ENCODE measurements at regions not wholly inside any gene's neighbourhood (a gene's known extent, or its start where the extent isn't known, plus 50 kb on each side); places are given as distances from the start of the nearest gene placed in this dataset.

DNA sequence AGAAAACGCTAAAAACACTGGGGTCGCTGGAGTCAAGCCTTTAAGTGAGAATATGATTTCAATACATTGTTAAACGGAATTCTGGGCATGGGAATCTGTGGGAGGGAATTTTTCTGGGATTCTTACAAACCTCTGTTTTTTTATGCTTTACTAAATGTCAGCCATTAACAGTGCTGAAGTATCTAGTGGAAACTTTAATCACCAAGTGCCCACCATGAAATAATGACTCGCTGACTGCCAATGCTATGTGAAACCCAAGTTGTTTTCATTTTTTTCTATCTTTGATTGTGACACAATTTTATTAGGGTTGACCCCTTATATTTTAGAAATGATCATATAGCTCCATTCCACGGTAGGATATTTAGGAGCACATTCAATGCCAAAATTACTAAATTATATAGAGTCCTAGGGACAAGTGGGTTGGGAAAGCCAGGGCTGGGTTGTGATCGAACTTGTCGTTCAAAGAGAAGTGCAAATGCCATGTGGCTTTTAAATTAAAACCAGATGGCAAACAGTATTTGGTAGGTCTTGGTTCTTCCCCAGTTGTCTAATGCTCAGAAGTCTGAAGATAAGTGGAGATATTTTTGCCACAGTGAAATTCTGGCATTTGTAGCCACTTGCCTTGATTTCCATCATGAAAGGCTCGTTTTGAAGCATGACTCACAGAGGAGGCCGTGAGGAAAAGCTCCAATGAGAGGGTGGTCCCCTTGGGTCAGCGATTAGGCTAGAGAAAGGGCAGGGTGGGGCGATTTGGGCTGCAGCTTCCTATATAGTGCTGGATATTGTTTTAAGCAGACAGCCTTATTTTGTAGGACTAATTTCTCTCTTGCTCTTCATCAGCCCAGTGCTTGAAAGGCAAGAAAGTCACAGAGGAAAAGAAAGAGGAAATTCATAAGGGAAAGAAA, 254.4 kb upstream of the JAG1 start:
- TF ChIP-seq, protein P1, sequence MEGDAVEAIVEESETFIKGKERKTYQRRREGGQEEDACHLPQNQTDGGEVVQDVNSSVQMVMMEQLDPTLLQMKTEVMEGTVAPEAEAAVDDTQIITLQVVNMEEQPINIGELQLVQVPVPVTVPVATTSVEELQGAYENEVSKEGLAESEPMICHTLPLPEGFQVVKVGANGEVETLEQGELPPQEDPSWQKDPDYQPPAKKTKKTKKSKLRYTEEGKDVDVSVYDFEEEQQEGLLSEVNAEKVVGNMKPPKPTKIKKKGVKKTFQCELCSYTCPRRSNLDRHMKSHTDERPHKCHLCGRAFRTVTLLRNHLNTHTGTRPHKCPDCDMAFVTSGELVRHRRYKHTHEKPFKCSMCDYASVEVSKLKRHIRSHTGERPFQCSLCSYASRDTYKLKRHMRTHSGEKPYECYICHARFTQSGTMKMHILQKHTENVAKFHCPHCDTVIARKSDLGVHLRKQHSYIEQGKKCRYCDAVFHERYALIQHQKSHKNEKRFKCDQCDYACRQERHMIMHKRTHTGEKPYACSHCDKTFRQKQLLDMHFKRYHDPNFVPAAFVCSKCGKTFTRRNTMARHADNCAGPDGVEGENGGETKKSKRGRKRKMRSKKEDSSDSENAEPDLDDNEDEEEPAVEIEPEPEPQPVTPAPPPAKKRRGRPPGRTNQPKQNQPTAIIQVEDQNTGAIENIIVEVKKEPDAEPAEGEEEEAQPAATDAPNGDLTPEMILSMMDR (IDR thresholded peaks at IDR 0.05; ENCODE audit: low read length, missing control alignments) = no peak
- DNase-seq (ENCODE audit: low read depth) = no peak
- no peak overlapping the region for H3K4me3 ChIP-seq (replicated peaks; ENCODE audit: low read depth, low read length)

DNA sequence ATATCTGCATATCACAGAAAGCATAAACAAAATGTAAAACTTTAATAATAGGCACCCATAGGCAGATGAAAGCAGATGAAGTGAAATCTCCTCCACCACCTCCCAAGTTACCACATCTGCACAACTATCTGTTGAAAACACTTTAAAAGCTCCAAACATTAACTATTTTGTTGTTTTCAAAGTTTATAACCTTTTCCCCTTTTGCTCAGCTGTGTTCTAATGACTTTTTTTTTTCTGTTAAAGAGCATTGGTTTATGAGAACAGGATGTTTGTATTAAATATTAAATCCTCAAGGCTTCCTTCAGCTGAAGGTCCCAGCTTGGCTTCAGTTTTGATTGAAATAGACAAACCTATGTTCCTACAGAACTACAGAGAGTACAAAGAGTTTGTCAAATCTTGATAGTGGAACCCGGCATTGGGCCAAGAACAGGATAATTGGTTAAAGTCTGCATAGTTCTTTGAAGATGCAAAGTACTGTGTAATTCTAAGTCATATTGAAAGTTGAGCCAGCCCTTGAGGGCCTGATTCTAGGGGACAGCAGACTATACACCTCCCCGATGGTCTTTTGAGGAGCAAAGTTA, 255.1 kb upstream of the JAG1 start:
- no peak for DNase-seq (ENCODE audit: low read depth)
- TF ChIP-seq, protein P1 (IDR thresholded peaks at IDR 0.05; ENCODE audit: low read length, missing control alignments) = no peak
- H3K4me3 ChIP-seq (replicated peaks; ENCODE audit: low read depth, low read length) = no peak overlapping the region

DNA sequence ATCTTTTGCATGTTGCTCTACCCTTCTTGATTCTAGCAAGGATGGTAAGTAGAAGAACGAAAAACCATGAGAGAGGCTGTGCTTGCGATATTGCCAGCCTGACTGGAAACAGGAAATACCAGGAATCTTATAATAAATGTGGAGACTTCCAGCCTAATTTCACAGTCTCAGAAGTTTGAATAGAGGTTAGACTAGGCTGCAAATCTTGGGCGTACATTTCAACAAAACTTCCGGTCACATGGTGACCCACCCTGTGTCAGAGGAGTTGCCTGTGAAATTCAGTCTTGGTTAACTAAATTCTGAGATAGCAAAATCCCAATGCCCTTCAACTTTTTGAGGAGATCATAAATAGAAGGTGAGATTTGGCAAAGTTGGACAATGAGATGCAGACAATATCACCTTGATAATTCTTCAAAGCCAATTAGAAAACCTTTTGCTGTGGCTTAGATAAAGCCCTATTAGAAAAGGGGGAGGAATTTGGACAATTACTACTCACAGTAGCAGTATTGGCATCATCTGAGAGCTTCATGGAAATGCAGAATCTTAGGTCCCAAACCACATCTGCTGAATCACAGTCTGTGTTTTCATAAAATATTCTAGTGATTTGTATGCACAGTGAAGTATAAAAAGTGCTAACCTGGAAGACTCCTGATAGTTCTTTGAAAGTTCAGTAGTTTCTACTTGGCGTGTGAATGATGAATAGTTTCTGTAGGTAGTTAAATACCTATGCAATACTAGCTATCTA, 262.0 kb upstream of the JAG1 start:
- H3K4me3 ChIP-seq (replicated peaks; ENCODE audit: low read depth, low read length) = no peak overlapping the region
- TF ChIP-seq, protein P1 (IDR thresholded peaks at IDR 0.05; ENCODE audit: low read length, missing control alignments) = no peak
- DNase-seq (ENCODE audit: low read depth) = peak; percentile 42

DNA sequence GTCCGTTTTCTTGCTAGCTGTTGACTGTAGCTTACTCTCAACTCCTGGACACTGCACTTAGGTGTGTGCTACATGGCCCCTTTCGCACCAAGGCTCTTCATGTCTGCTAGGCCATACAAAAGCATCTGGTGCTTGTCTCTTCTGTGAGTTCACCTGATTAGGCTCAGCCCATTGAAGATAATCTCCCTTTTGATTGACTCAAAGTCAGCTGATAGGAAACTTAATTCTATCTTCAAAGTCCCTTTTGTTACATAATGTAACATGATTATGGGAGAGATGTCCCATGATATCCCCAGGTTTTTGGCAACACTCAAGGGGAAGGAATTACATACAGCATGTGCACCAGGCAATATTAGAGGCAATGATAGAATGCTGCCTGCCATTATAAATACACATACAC, 263.0 kb upstream of the JAG1 start:
- DNase-seq (ENCODE audit: low read depth) = no peak
- TF ChIP-seq, protein P1 (IDR thresholded peaks at IDR 0.05; ENCODE audit: low read length, missing control alignments) = no peak
- H3K4me3 ChIP-seq (replicated peaks; ENCODE audit: low read depth, low read length) = no peak overlapping the region

DNA sequence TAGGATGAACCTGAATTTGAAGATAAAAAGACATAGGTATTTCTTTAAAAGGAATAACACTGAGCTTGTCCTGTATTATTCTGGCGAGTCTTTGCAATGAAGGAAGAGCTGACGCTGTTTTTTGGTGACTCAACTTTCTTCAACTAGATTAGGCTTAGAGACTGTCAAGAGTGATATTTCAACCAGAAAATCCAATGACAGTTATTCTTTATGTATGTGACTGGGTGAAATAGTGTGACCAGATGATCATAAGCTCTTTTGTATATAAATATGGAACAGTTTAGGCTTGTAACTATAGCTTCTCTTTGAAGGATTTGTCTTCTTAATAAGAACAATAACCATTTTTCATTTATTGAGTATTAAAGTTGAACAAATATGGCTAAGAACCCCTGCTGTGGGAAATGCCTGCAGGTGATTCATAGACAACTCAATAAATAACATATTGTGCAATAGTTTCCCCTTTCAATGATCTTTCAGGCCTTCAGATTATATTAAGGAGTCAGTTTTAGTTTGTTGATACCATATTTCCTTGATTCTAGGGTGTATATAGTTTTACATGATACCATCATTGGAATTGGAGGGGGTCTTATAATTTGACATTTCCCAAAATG, 265.6 kb upstream of the JAG1 start:
- DNase-seq (ENCODE audit: low read depth) = peak; percentile 44
- TF ChIP-seq, protein P1 (IDR thresholded peaks at IDR 0.05; ENCODE audit: low read length, missing control alignments) = no peak
- H3K4me3 ChIP-seq (replicated peaks; ENCODE audit: low read depth, low read length) = no peak overlapping the region

DNA sequence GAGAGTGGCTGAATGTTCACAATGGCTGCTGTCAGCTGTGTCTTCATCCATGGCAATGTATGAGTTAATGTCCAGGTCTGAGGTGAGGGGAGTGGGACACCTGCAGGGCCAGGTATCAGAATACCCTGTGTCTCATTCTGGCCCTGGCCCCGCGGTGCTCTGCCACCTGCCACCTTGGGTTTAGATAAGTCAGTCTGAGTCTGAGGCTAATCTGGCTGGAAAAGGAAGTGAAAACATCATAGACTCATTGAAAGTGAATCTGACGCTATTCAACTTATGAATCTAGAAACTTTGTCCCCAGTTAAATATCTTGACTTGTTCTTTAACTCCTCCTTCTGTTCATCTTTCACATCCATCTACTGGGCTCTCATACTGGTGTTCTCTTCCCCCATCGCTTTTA, 267.1 kb upstream of the JAG1 start:
- TF ChIP-seq, protein P1 (IDR thresholded peaks at IDR 0.05; ENCODE audit: low read length, missing control alignments) = no peak
- no peak overlapping the region for H3K4me3 ChIP-seq (replicated peaks; ENCODE audit: low read depth, low read length)
- no peak for DNase-seq (ENCODE audit: low read depth)

All from fibroblast of pulmonary artery (primary cell).